ENCODE measurements at regions not wholly inside any gene's neighbourhood (a gene's known extent, or its start where the extent isn't known, plus 50 kb on each side); places are given as distances from the start of the nearest gene placed in this dataset.

- Histone ChIP-seq H3K27ac (ENCODE audit: low read length) (no peak overlapping the region), H3K9me3 (ENCODE audit: control insufficient read depth, insufficient read depth, low read length) (no peaks in the 10 kb centered on the region), H3K4me1 (ENCODE audit: control insufficient read depth, insufficient read depth, low read length) (no peaks in the 10 kb centered on the region), H3K4me3 (ENCODE audit: low read length) (no peak overlapping the region), H3K27me3 (ENCODE audit: control insufficient read depth, insufficient read depth, low read length) (no peaks in the 10 kb centered on the region), H3K36me3 (ENCODE audit: control insufficient read depth, insufficient read depth, low read length) (no peaks in the 10 kb centered on the region)
- no peaks in the 10 kb centered on the region for H3K4me1 Mint-ChIP-seq
- WGBS (ENCODE audit: insufficient coverage): 85% methylated on average over 3 of the region's 3 CpGs
- intact Hi-C loops (cut with micrococcal nuclease): no loop called here
- H3K36me3 Mint-ChIP-seq: peaks cover 5% of the 10 kb centered on the region
- H3K27me3 Mint-ChIP-seq (ENCODE audit: low read depth in 2 of 2): peaks cover 17 to 22% of the 10 kb centered on the region in 2 donors
- DNase-seq: no peak
- no peak overlapping the region for H3K4me3 Mint-ChIP-seq
- ATAC-seq: no peak
- H3K27ac Mint-ChIP-seq: no peak overlapping the region
- TF ChIP-seq CTCF (IDR thresholded peaks at IDR 0.05): no peak
- H3K9me3 Mint-ChIP-seq: peaks cover 0 to 8% of the 10 kb centered on the region in 2 donors
Observed at GRCh38 chr4:128597500-128597899, 212.0 kb upstream of the JADE1 start.

GRCh38 chr4:128596853-128597252 is 212.6 kb upstream of the JADE1 start:
- no peaks in the 10 kb centered on the region for H3K27me3 ChIP-seq (ENCODE audit: control insufficient read depth, insufficient read depth, low read length)
- ATAC-seq (no peak), DNase-seq (no peak)
- Mint-ChIP-seq H3K36me3 (peaks cover 5% of the 10 kb centered on the region), H3K27me3 (ENCODE audit: low read depth in 2 of 2) (peaks cover 17 to 22% of the 10 kb centered on the region in 2 donors), H3K4me3 (no peak overlapping the region), H3K27ac (no peak overlapping the region), H3K9me3 (peaks cover 0 to 8% of the 10 kb centered on the region in 2 donors), H3K4me1 (no peaks in the 10 kb centered on the region)
- no peaks in the 10 kb centered on the region for H3K36me3 ChIP-seq (ENCODE audit: control insufficient read depth, insufficient read depth, low read length)
- H3K4me1 ChIP-seq (ENCODE audit: control insufficient read depth, insufficient read depth, low read length): no peaks in the 10 kb centered on the region
- WGBS (ENCODE audit: insufficient coverage): 86% methylated on average over 2 of the region's 2 CpGs
- intact Hi-C loops (cut with micrococcal nuclease): no loop called here
- H3K27ac ChIP-seq (ENCODE audit: low read length): no peak overlapping the region
- no peak overlapping the region for H3K4me3 ChIP-seq (ENCODE audit: low read length)
- H3K9me3 ChIP-seq (ENCODE audit: control insufficient read depth, insufficient read depth, low read length): no peaks in the 10 kb centered on the region
- TF ChIP-seq CTCF (IDR thresholded peaks at IDR 0.05): no peak

- TF ChIP-seq CTCF (IDR thresholded peaks at IDR 0.05): no peak
- H3K4me3 Mint-ChIP-seq: no peak overlapping the region
- intact Hi-C loops (cut with micrococcal nuclease): no loop called here
- 88% methylated on average over 5 of the region's 5 CpGs for WGBS (ENCODE audit: insufficient coverage)
- DNase-seq (no peak), ATAC-seq (no peak)
- H3K36me3 ChIP-seq (ENCODE audit: control insufficient read depth, insufficient read depth, low read length): no peaks in the 10 kb centered on the region
- no peak overlapping the region for H3K4me3 ChIP-seq (ENCODE audit: low read length)
- peaks cover 0 to 8% of the 10 kb centered on the region in 2 donors for H3K9me3 Mint-ChIP-seq
- H3K27me3 ChIP-seq (ENCODE audit: control insufficient read depth, insufficient read depth, low read length): no peaks in the 10 kb centered on the region
- peaks cover 15 to 22% of the 10 kb centered on the region in 2 donors for H3K27me3 Mint-ChIP-seq (ENCODE audit: low read depth in 2 of 2)
- H3K27ac ChIP-seq (ENCODE audit: low read length): no peak overlapping the region
- no peaks in the 10 kb centered on the region for H3K9me3 ChIP-seq (ENCODE audit: control insufficient read depth, insufficient read depth, low read length)
- H3K27ac Mint-ChIP-seq: no peak overlapping the region
- no peaks in the 10 kb centered on the region for H3K4me1 Mint-ChIP-seq
- H3K4me1 ChIP-seq (ENCODE audit: control insufficient read depth, insufficient read depth, low read length): no peaks in the 10 kb centered on the region
- peaks cover 5% of the 10 kb centered on the region for H3K36me3 Mint-ChIP-seq
Observed at GRCh38 chr4:128596115-128596514, 213.4 kb upstream of the JADE1 start.

GRCh38 chr4:128591482-128591881 is 218.0 kb upstream of the JADE1 start:
- ATAC-seq (no peak), DNase-seq (no peak)
- H3K9me3 Mint-ChIP-seq: peaks cover 0 to 8% of the 10 kb centered on the region in 2 donors
- peaks cover 10 to 12% of the 10 kb centered on the region in 2 donors for H3K27me3 Mint-ChIP-seq (ENCODE audit: low read depth in 2 of 2)
- H3K4me3 Mint-ChIP-seq: no peak overlapping the region
- no peak overlapping the region for H3K27ac Mint-ChIP-seq
- 86% methylated on average over 8 of the region's 9 CpGs for WGBS (ENCODE audit: insufficient coverage)
- Histone ChIP-seq H3K4me1 (ENCODE audit: control insufficient read depth, insufficient read depth, low read length) (no peaks in the 10 kb centered on the region), H3K27ac (ENCODE audit: low read length) (no peak overlapping the region), H3K9me3 (ENCODE audit: control insufficient read depth, insufficient read depth, low read length) (no peaks in the 10 kb centered on the region), H3K4me3 (ENCODE audit: low read length) (no peak overlapping the region), H3K27me3 (ENCODE audit: control insufficient read depth, insufficient read depth, low read length) (no peaks in the 10 kb centered on the region), H3K36me3 (ENCODE audit: control insufficient read depth, insufficient read depth, low read length) (no peaks in the 10 kb centered on the region)
- H3K36me3 Mint-ChIP-seq: peaks cover 5% of the 10 kb centered on the region
- intact Hi-C loops (cut with micrococcal nuclease): no loop called here
- no peak for TF ChIP-seq CTCF (IDR thresholded peaks at IDR 0.05)
- no peaks in the 10 kb centered on the region for H3K4me1 Mint-ChIP-seq
